Left colon (tissue), 2 donors: ENCODE measurements at regions not wholly inside any gene's neighbourhood (a gene's known extent, or its start where the extent isn't known, plus 50 kb on each side); places are given as distances from the start of the nearest gene placed in this dataset.
"Not testable (repeated sequence)": the region's sequence is repeated elsewhere in the genome, so short reads cannot be mapped to it uniquely, and the experiment has no call there.

Experiments
- ATAC-seq: fragments of 200-7000 bp; cut with Tn5 transposase; one replicate; pipeline ENCODE4 v1.9.1; 2020; ENCODE audit warnings: mild to moderate bottlenecking, moderate library complexity
- DNase-seq, 2 donors: peaks; one replicate each; pipeline ENCODE4 v3.0.0-alpha.2; 2020
- intact Hi-C, 2 donors: fragments of 100-400 bp; cut with DNase I in 1 of 2; cut with micrococcal nuclease in 1 of 2; formaldehyde crosslinking; loops; one replicate each; pipeline versions ENCODE4 v1.11.2 to v1.14.0; 2022; cut with DNase I, micrococcal nuclease
- donor health status: DM: no; HTN: no; CAD: no.
- donor health status: DM: yes; HTN: yes; CAD: no.

- intact Hi-C loops: no loop called here
- ATAC-seq (no peak), DNase-seq (no peak)
These were observed 92.0 kb upstream of the ADGRG2 start for GRCh38 chrX:19214311-19214710.

GRCh38 chrX:19225909-19226308 is 103.6 kb upstream of the ADGRG2 start:
- intact Hi-C loops: no loop called here
- no peak for ATAC-seq
- DNase-seq: no peak

GRCh38 chrX:19229896-19230295 is 107.6 kb upstream of the ADGRG2 start:
- DNase-seq, ATAC-seq, intact Hi-C loops: not testable (repeated sequence)

- intact Hi-C loops: no loop called here
- DNase-seq (no peak), ATAC-seq (no peak)
These were observed 105.8 kb upstream of the PDHA1 start for GRCh38 chrX:19237901-19238300.

- ATAC-seq: no peak
- DNase-seq: no peak
- intact Hi-C loops: no loop called here
These were observed 100.3 kb upstream of the PDHA1 start for GRCh38 chrX:19243431-19243830.

GRCh38 chrX:19244921-19245320 is 98.8 kb upstream of the PDHA1 start:
- intact Hi-C loops, ATAC-seq, DNase-seq: not testable (repeated sequence)

GRCh38 chrX:19245711-19246269 is 97.9 kb upstream of the PDHA1 start:
- ATAC-seq: no peak
- intact Hi-C loops: no loop called here

GRCh38 chrX:19256986-19257385 is 86.7 kb upstream of the PDHA1 start:
- DNase-seq (no peak), ATAC-seq (no peak)
- intact Hi-C loops: no loop called here

More at GRCh38 chrX:19245711-19246269, 97.9 kb upstream of the PDHA1 start:
- no peak for DNase-seq

- ATAC-seq, intact Hi-C loops, DNase-seq: not testable (repeated sequence)
These were observed 82.7 kb upstream of the PDHA1 start for GRCh38 chrX:19261026-19261425.

- DNase-seq (no peak), ATAC-seq (no peak)
- intact Hi-C loops: no loop called here
These were observed 73.0 kb upstream of the PDHA1 start for GRCh38 chrX:19270727-19271126.

- no peak for DNase-seq
- intact Hi-C loops: no loop called here
- no peak for ATAC-seq
These were observed 71.3 kb upstream of the PDHA1 start for GRCh38 chrX:19272452-19272851.

GRCh38 chrX:19280636-19281035 is 63.1 kb upstream of the PDHA1 start:
- intact Hi-C loops: no loop called here
- DNase-seq (no peak), ATAC-seq (no peak)

- ATAC-seq (no peak), DNase-seq (no peak)
These were observed 62.5 kb upstream of the PDHA1 start for GRCh38 chrX:19281256-19281655.

GRCh38 chrX:19283597-19284339 is 60.0 kb upstream of the PDHA1 start:
- ATAC-seq: no peak
- intact Hi-C loops: no loop called here
- DNase-seq: no peak

More at GRCh38 chrX:19281256-19281655, 62.5 kb upstream of the PDHA1 start:
- intact Hi-C loops: no loop called here

- DNase-seq (no peak), ATAC-seq (no peak)
- intact Hi-C loops: no loop called here
These were observed 57.9 kb upstream of the PDHA1 start for GRCh38 chrX:19285857-19286256.

- no peak for ATAC-seq
- intact Hi-C loops: no loop called here
- DNase-seq: no peak
These were observed 52.6 kb upstream of the PDHA1 start for GRCh38 chrX:19291086-19291485.

GRCh38 chrX:19293606-19294325 is 50.0 kb upstream of the PDHA1 start:
- intact Hi-C loops: no loop called here
- ATAC-seq: no peak
- DNase-seq: no peak
